AG04449 (cell line): ENCODE measurements at regions not wholly inside any gene's neighbourhood (a gene's known extent, or its start where the extent isn't known, plus 50 kb on each side); places are given as distances from the start of the nearest gene placed in this dataset.
"Not testable (repeated sequence)": the region's sequence is repeated elsewhere in the genome, so short reads cannot be mapped to it uniquely, and the experiment has no call there.

Experiments
- CTCF ChIA-PET: fragments of 350-600 bp; formaldehyde crosslinking; extraction: SDS; loops from one replicate; lab custom pipeline; 2021; ENCODE audit warnings: antibody characterized with exemption; lab: Yijun Ruan, JAX
- POLR2A ChIA-PET: fragments of 400-600, 350-600 bp; formaldehyde crosslinking; extraction: SDS; loops from one replicate; lab custom pipeline; 2020; ENCODE audit warnings: antibody characterized with exemption, inconsistent platforms; lab: Yijun Ruan, JAX
- DNase-seq: peaks from one replicate; pipeline ENCODE4 v3.0.0-alpha.2; 2010; ENCODE audit warnings: low read depth, low spot score
- H3K4me3 ChIP-seq: 2 replicates; pipeline ENCODE4 v1.5.1; 2011; ENCODE audit warnings: low read depth, mild to moderate bottlenecking, control low read depth, low read length
- TF ChIP-seq, protein P1 (sequence below): IDR thresholded peaks from one replicate; pipeline ENCODE4 v1.5.1; 2011; ENCODE audit warnings: mild to moderate bottlenecking, moderate library complexity, low read length, control low read depth, inconsistent platforms; ENCODE audit not compliant: insufficient read depth; ENCODE audit errors: missing control alignments

DNA sequence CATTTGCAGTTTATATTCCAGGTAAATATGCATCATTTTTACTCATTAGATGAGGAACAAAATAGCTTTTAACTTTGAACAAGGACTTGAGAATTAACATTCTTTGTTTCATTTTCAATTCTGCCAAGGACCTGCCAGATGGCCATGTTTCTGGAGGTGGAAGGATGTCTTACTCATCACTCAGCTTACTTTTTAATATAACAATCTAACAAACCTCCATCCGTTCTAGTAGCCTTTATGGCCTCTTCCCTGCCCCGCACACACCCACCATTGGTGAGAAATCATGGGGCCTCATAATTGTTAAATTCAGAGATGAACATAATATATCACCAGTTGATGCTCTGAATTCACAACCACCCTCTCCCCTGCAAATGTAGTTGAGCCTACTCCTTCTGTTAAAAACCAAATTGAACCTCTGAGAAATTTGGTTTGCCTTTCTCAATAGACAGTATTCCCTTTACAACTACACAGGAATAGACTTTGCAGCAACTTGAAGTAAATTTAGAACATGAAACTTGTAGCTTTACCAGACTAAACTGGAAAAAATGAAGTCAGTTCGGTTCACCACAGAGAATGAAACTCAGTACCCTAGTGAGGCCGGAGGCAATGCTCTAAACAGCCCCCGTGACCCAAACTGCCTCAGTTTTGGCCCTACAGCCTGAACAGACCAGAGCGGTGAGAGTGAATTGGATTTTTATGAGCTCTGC lies 50.1 kb upstream of the ACSL4 start:
- TF ChIP-seq, protein P1, sequence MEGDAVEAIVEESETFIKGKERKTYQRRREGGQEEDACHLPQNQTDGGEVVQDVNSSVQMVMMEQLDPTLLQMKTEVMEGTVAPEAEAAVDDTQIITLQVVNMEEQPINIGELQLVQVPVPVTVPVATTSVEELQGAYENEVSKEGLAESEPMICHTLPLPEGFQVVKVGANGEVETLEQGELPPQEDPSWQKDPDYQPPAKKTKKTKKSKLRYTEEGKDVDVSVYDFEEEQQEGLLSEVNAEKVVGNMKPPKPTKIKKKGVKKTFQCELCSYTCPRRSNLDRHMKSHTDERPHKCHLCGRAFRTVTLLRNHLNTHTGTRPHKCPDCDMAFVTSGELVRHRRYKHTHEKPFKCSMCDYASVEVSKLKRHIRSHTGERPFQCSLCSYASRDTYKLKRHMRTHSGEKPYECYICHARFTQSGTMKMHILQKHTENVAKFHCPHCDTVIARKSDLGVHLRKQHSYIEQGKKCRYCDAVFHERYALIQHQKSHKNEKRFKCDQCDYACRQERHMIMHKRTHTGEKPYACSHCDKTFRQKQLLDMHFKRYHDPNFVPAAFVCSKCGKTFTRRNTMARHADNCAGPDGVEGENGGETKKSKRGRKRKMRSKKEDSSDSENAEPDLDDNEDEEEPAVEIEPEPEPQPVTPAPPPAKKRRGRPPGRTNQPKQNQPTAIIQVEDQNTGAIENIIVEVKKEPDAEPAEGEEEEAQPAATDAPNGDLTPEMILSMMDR, result no peak
- no peak overlapping the region for H3K4me3 ChIP-seq
- no peak for DNase-seq
- POLR2A ChIA-PET, result no interaction called here
- CTCF ChIA-PET, result no interaction called here

DNA sequence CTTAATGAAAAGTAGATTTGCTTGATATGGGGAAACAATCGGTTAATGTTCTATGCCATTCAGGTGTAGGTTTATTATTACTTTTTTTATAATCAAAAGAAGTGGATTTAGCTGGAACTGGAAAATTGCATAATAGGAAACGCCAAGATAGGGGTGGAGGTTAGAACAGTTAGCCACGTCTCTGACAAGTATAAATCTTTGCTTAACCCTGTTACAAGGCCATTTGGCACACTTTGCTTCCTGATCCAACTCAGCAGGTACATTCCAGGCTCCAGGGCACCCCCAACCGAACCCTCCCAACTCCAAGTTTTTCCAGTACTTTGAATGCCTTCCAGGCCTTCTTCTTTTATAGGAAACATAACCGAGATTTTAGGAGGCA lies 50.6 kb upstream of the ACSL4 start:
- no peak for DNase-seq
- POLR2A ChIA-PET, result no interaction called here
- CTCF ChIA-PET, result interaction anchor here (1.5 kb wide), 1 partner anchor 71 kb away, joined by 3 read pairs; no protein-coding TSS in a partner anchor

DNA sequence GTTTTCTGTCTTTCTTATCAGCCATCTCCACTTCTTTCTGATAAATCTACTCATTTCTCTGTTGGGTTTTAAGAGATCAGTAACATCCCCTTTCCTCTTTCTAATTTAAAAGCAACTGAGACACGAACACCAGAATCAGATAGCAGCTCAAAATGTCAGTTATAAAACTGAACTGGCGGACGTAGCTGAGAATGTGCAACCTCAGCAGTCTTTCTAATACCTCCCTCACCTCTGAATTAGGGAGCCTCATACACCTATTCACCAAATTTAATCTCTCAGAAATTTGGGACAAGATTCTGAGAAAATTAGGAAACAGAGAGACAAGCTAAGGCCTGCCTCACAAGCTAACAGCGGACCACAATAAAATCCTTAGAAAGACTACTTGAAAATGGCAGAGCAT lies 52.0 kb upstream of the ACSL4 start:
- CTCF ChIA-PET, result interaction anchor here (1.5 kb wide), 1 partner anchor 72 kb away, joined by 3 read pairs; no protein-coding TSS in a partner anchor
- TF ChIP-seq, protein P1, result no peak
- DNase-seq, result no peak
- no peak overlapping the region for H3K4me3 ChIP-seq
- POLR2A ChIA-PET, result no interaction called here

More for the DNA sequence above, 50.6 kb upstream of the ACSL4 start:
- H3K4me3 ChIP-seq, result no peak overlapping the region
- TF ChIP-seq, protein P1, result no peak

DNA sequence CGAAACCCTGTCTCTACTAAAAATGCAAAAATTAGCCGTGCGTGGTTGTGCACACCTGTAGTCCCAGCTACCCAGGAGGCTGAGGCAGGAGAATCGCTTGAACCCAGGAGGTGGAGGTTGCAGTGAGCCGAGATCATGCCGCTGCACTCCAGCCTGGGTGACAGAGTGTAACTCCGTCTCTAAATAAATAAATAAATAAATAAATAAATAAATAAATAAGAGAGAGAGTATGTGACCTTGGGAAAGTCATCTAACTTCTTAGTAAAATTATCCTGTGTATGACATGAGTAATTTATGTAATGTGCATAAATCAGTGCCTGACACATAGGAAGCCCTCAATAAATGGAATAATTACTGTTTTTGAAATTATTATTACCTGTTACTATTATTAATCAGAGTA lies 57.5 kb upstream of the ACSL4 start:
- H3K4me3 ChIP-seq, DNase-seq, CTCF ChIA-PET, POLR2A ChIA-PET: not testable (repeated sequence)

DNA sequence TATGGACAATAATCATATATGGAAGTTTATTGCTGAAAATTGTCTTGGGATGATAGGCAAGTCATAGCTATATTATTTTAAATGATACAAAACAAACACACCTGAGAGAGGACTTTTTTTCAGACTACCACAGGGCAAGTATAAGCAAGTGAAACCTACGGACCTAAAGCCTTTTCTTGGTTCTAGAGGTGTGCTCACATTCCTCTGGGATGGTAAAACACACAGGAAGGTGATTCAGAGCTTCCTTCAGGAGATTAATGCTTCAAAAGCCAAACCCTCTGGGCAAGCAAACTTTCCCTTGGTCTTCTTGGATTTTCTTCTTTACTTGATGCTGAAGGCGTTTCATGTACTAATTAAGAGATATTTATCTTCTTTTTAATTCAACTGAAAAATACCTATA lies 60.1 kb upstream of the ACSL4 start:
- no peak overlapping the region for H3K4me3 ChIP-seq
- CTCF ChIA-PET, result no interaction called here
- no peak for DNase-seq
- POLR2A ChIA-PET, result interaction anchor here (0.7 kb wide), 1 partner anchor 8 kb away, joined by 4 read pairs; no protein-coding TSS in a partner anchor
- TF ChIP-seq, protein P1, result no peak

DNA sequence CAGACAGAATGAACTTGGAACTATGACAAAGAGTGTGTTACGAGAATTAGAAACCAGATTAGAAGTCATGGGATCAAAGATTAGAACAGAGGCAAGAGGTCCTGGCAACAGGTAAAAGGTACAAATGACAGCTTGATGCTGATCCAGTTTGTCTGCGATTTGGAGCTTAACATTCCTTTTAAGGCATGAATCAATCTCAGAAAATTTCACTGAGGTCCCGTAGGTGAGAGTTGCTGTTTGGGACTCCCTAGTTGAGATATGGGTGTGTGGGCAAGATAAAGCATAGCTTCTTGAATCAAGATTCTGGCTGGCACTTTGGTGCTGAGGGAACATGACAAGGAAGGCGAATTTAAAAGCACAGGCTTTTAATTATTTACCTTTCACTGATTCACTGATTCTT lies 62.6 kb upstream of the ACSL4 start:
- no peak for DNase-seq
- TF ChIP-seq, protein P1, result no peak
- H3K4me3 ChIP-seq, result no peak overlapping the region
- ChIA-PET POLR2A (no interaction called here), CTCF (no interaction called here)
